CD1c-positive myeloid dendritic cell (primary cell): ENCODE measurements at regions not wholly inside any gene's neighbourhood (a gene's known extent, or its start where the extent isn't known, plus 50 kb on each side); places are given as distances from the start of the nearest gene placed in this dataset.

Source experiments
- DNase-seq: peaks from one replicate; pipeline ENCODE4 v3.0.0-alpha.2; 2016; ENCODE audit errors: extremely low spot score

DNA sequence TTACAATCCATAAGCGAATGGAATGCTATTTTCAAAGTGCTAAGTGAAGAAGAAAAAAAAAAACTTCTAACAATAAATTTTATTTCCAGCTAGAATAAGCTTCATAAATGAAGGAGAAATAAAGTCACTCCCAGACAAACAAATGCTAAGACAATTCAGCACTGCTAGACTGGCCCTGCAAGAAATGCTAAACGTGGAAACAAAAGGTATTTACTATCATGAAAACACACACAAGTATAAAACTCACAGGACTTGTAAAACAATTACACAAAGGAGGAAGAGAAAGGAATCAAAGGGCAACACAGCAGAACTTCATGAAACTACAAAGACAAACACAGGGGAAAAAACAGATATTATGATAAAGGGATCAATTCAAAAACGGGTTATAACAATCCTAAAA lies 85.8 kb upstream of the NELL2 start:
- no peak for DNase-seq

DNA sequence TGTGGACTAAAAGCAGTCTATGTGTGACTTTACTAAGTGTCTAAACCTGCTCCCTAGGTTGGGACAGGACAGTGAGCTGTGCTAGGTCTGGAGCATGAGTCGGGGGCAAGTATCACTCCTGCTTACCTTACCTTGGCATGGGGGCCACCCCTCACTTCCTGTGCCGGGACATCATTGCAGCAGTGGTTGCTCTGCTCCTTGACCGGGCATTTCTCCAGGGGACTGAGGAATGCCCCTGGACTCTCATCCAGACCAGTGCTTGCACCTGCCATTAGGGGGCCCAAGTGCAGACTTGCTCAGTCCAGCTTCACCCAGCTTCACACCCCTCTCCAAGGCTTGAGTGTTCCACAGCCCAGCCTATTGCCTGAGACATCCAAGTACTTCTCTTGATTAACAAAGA lies 84.7 kb upstream of the NELL2 start:
- DNase-seq, result no peak

DNA sequence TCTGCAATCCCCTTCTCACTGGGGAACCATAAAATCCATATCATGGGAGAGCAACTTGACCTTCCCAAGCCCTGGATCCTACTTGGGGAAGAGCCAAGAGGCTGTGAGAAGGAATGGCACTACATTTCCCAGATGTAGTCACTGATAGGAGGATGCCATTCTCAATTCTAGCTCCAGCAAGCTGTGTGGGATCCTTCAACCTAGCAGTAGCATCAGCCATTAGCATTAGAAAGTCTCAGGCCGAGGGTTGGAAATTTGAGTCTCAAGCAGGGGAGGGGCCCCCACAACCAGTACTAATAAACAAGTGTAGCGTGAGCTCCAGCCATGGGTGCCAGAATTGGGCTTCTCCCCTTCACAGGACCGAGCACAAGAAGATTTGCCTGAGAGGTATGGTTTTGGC lies 84.3 kb upstream of the NELL2 start:
- DNase-seq, result no peak

DNA sequence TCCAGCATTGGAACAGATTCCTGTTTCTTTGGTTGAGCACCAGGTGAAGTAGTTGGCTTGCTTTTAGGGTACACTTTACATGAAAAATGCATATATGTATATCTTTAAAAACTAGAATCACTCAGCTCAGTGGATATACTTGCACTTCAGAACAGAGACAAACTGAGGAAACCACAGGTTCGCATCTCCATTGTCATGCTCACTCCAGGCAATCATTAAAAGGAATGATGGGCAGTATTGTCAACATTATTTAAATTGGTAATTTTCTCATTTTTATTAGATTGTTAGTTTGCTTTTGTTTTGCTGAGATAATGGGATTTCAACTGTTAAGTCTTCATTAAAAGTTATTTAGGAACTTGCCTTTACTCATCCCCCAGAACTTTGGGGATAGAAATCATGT lies 71.0 kb upstream of the NELL2 start:
- no peak for DNase-seq

DNA sequence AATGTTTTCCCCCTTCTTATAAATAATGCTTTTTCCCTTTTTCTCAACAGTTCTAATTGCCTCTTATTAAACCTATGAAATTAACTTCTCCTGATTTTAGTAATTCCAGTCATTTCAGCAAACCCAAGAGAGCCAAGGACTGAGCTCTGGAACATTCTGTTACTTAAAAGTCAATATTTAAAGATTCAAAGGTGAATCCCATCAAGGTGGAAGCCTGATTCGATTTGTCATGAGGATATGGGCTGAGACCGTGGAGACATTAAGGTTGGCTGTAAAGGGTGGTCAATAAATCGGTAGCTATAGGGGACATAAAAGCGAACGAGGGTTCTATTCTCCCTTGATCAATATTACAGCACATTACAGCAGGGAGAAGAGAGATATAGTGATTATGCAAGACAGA lies 66.6 kb upstream of the NELL2 start:
- no peak for DNase-seq

DNA sequence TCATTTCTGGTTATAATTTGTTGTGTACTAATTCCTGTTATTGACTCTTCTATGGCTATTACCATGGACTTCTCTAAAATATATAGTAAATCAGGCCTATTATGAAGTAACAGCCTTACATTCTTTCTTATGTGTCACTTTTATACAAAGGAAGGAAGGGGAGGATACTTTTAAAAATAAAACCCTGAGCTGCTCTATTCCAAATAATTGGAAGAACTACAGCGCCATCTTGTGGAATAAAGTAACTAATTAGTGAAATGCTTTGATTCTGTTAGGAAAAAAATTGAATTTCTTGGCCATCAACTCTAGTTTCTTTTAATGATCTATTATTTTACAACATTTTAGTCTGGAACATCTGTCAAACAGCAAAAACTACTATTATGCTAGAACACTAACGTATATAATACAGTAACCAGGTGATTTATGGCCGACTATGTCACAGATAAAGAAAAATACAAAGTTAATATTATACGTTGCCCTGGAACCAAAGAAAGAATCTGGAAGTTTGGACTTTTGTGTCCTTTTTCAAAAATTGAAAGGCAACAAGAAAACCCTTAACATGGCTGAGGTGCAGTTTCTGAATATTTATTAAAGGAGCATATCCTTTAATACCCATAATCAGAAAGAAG lies 55.0 kb upstream of the NELL2 start:
- DNase-seq, result peak; percentile 75

DNA sequence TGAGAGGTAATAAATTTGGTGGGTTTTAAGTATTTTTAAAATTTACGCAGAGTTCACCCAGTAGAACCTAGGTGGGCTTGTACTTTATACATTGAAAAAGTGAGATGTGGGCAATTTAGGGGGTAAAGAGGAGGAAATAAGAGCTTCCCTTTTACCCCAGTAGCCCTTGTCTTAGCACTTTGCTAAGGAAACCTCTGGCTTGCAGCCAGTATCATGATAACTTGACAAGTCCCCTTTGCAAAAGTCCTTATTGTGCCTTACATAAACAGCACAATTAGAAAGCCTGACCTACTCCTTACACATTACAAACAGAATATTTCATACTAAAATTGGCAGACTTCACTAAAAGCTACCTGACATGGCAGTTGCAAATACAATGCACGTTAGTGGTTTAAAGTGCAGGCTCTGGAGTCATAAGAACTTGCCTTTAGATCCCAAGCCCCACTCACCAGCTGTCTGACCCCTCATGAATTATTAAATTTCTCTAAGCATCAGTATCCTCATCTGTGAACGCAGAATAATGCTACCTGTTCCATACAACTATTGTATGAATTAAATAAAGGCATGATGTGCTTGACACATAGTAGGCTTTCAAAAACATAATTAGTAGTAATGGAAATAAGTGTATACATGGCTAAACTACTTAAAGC lies 53.2 kb upstream of the NELL2 start:
- no peak for DNase-seq
